Activated CD4-positive, alpha-beta T cell treated with anti-CD3 and anti-CD28 coated beads, Interleukin-2, amount 10 ng/mL, durations not matched to agents 24 days and 14 days (primary cell): ENCODE measurements at regions not wholly inside any gene's neighbourhood (a gene's known extent, or its start where the extent isn't known, plus 50 kb on each side); places are given as distances from the start of the nearest gene placed in this dataset.
A peak's percentile ranks its signal among the peaks of the same experiment; 100 is the strongest.

Experiments
- DNase-seq: peaks from one replicate; pipeline ENCODE4 v3.0.0; 2022
- H3K27ac Mint-ChIP-seq: one replicate; pipeline ENCODE4 v1.8.0; 2022; ENCODE audit warnings: mild to moderate bottlenecking, mixed read lengths
- H3K27me3 Mint-ChIP-seq: one replicate; pipeline ENCODE4 v1.8.0; 2022; ENCODE audit warnings: mixed read lengths
- H3K36me3 Mint-ChIP-seq: one replicate; pipeline ENCODE4 v1.8.0; 2022; ENCODE audit warnings: low read depth, mild to moderate bottlenecking, mixed read lengths
- H3K4me1 Mint-ChIP-seq: one replicate; pipeline ENCODE4 v1.8.0; 2021; ENCODE audit warnings: mixed read lengths
- H3K4me3 Mint-ChIP-seq: one replicate; pipeline ENCODE4 v1.8.0; 2022; ENCODE audit warnings: mild to moderate bottlenecking, moderate library complexity, mixed read lengths
- H3K9me3 Mint-ChIP-seq: one replicate; pipeline ENCODE4 v1.8.0; 2021; ENCODE audit warnings: mixed read lengths
- intact Hi-C: fragments of 100-400 bp; cut with micrococcal nuclease; formaldehyde crosslinking; loops from one replicate; pipeline ENCODE4 v1.15.1; 2023

- Mint-ChIP-seq H3K4me3 (no peak overlapping the region), H3K27ac (no peak overlapping the region), H3K27me3 (no peaks in the 10 kb centered on the region), H3K4me1 (peaks cover 9% of the 10 kb centered on the region), H3K9me3 (peaks cover 3% of the 10 kb centered on the region), H3K36me3 (no peaks in the 10 kb centered on the region)
- DNase-seq: no peak
- intact Hi-C loops: no loop called here
These were observed 149.5 kb downstream of the RAP2B start for GRCh38 chr3:153311541-153311940.

GRCh38 chr3:153313302-153313965 lies 151.4 kb downstream of the RAP2B start:
- no peaks in the 10 kb centered on the region for H3K27me3 Mint-ChIP-seq
- DNase-seq: no peak
- no peaks in the 10 kb centered on the region for H3K36me3 Mint-ChIP-seq
- intact Hi-C loops: no loop called here
- H3K4me1 Mint-ChIP-seq: peaks cover 9% of the 10 kb centered on the region
- peaks cover 3% of the 10 kb centered on the region for H3K9me3 Mint-ChIP-seq
- H3K27ac Mint-ChIP-seq: no peak overlapping the region
- H3K4me3 Mint-ChIP-seq: no peak overlapping the region

GRCh38 chr3:153314038-153314437 lies 152.0 kb downstream of the RAP2B start:
- no peak for DNase-seq
- Mint-ChIP-seq H3K9me3 (peaks cover 3% of the 10 kb centered on the region), H3K4me3 (no peak overlapping the region), H3K27ac (no peak overlapping the region), H3K4me1 (peaks cover 12% of the 10 kb centered on the region), H3K36me3 (no peaks in the 10 kb centered on the region), H3K27me3 (no peaks in the 10 kb centered on the region)
- intact Hi-C loops: no loop called here

GRCh38 chr3:153315781-153316180 lies 153.8 kb downstream of the RAP2B start:
- no peak for DNase-seq
- no peaks in the 10 kb centered on the region for H3K36me3 Mint-ChIP-seq
- H3K9me3 Mint-ChIP-seq: peaks cover 3% of the 10 kb centered on the region
- H3K4me3 Mint-ChIP-seq: no peak overlapping the region
- intact Hi-C loops: no loop called here
- peaks cover 26% of the 10 kb centered on the region for H3K4me1 Mint-ChIP-seq
- H3K27ac Mint-ChIP-seq: no peak overlapping the region
- no peaks in the 10 kb centered on the region for H3K27me3 Mint-ChIP-seq

GRCh38 chr3:153319705-153320554 lies 157.9 kb downstream of the RAP2B start:
- no peak for DNase-seq
- Mint-ChIP-seq H3K4me3 (peak overlapping the region; percentile 34), H3K4me1 (peaks cover 17% of the 10 kb centered on the region), H3K9me3 (peaks cover 3% of the 10 kb centered on the region), H3K27ac (peak overlapping the region; percentile 52), H3K36me3 (no peaks in the 10 kb centered on the region), H3K27me3 (no peaks in the 10 kb centered on the region)
- intact Hi-C loops: loop anchor here (10.0 kb wide), 1 partner anchor 305 kb away; no protein-coding TSS in a partner anchor

GRCh38 chr3:153320585-153321128 lies 158.6 kb downstream of the RAP2B start:
- intact Hi-C loops: loop anchor here (10.0 kb wide), 1 partner anchor 304 kb away; no protein-coding TSS in a partner anchor
- Mint-ChIP-seq H3K36me3 (no peaks in the 10 kb centered on the region), H3K4me3 (no peak overlapping the region), H3K27ac (no peak overlapping the region), H3K27me3 (no peaks in the 10 kb centered on the region), H3K9me3 (no peaks in the 10 kb centered on the region), H3K4me1 (peaks cover 17% of the 10 kb centered on the region)
- no peak for DNase-seq

GRCh38 chr3:153328690-153329089 lies 166.7 kb downstream of the RAP2B start:
- Mint-ChIP-seq H3K4me3 (no peak overlapping the region), H3K27me3 (no peaks in the 10 kb centered on the region)
- intact Hi-C loops: loop anchor here (10.0 kb wide), 1 partner anchor 296 kb away; no protein-coding TSS in a partner anchor

GRCh38 chr3:153330901-153331300 lies 168.9 kb downstream of the RAP2B start:
- Mint-ChIP-seq H3K27me3 (no peaks in the 10 kb centered on the region), H3K4me1 (peaks cover 3% of the 10 kb centered on the region), H3K9me3 (peaks cover 3% of the 10 kb centered on the region), H3K27ac (no peak overlapping the region), H3K4me3 (no peak overlapping the region), H3K36me3 (no peaks in the 10 kb centered on the region)
- intact Hi-C loops: no loop called here
- no peak for DNase-seq

More at GRCh38 chr3:153328690-153329089, 166.7 kb downstream of the RAP2B start:
- no peak for DNase-seq
- H3K9me3 Mint-ChIP-seq: peaks cover 3% of the 10 kb centered on the region
- no peaks in the 10 kb centered on the region for H3K36me3 Mint-ChIP-seq
- H3K27ac Mint-ChIP-seq: no peak overlapping the region
- peaks cover 3% of the 10 kb centered on the region for H3K4me1 Mint-ChIP-seq

- intact Hi-C loops: no loop called here
- H3K9me3 Mint-ChIP-seq: no peaks in the 10 kb centered on the region
- H3K4me3 Mint-ChIP-seq: no peak overlapping the region
- no peak for DNase-seq
- H3K27me3 Mint-ChIP-seq: no peaks in the 10 kb centered on the region
- H3K27ac Mint-ChIP-seq: no peak overlapping the region
- H3K4me1 Mint-ChIP-seq: peaks cover 3% of the 10 kb centered on the region
- H3K36me3 Mint-ChIP-seq: no peaks in the 10 kb centered on the region
These were observed 169.7 kb downstream of the RAP2B start for GRCh38 chr3:153331676-153332075.

- intact Hi-C loops: no loop called here
- no peaks in the 10 kb centered on the region for H3K36me3 Mint-ChIP-seq
- no peak overlapping the region for H3K4me3 Mint-ChIP-seq
- H3K4me1 Mint-ChIP-seq: peaks cover 7% of the 10 kb centered on the region
- no peaks in the 10 kb centered on the region for H3K9me3 Mint-ChIP-seq
- no peak overlapping the region for H3K27ac Mint-ChIP-seq
- DNase-seq: no peak
- no peaks in the 10 kb centered on the region for H3K27me3 Mint-ChIP-seq
These were observed 172.5 kb downstream of the RAP2B start for GRCh38 chr3:153334558-153334957.

- Mint-ChIP-seq H3K27me3 (no peaks in the 10 kb centered on the region), H3K9me3 (peaks cover 7% of the 10 kb centered on the region), H3K36me3 (no peaks in the 10 kb centered on the region), H3K4me1 (peaks cover 7% of the 10 kb centered on the region), H3K4me3 (no peak overlapping the region), H3K27ac (no peak overlapping the region)
- DNase-seq: no peak
- intact Hi-C loops: no loop called here
These were observed 175.3 kb downstream of the RAP2B start for GRCh38 chr3:153337369-153337768.

- H3K27me3 Mint-ChIP-seq: no peaks in the 10 kb centered on the region
- no peak overlapping the region for H3K27ac Mint-ChIP-seq
- no peak overlapping the region for H3K4me3 Mint-ChIP-seq
- H3K4me1 Mint-ChIP-seq: peaks cover 4% of the 10 kb centered on the region
- DNase-seq: no peak
- intact Hi-C loops: no loop called here
- no peaks in the 10 kb centered on the region for H3K36me3 Mint-ChIP-seq
- H3K9me3 Mint-ChIP-seq: peaks cover 7% of the 10 kb centered on the region
These were observed 176.5 kb downstream of the RAP2B start for GRCh38 chr3:153338487-153338886.

GRCh38 chr3:153339065-153339464 lies 177.0 kb downstream of the RAP2B start:
- intact Hi-C loops: no loop called here
- Mint-ChIP-seq H3K4me3 (no peak overlapping the region), H3K36me3 (no peaks in the 10 kb centered on the region)

More at GRCh38 chr3:153339065-153339464, 177.0 kb downstream of the RAP2B start:
- no peak overlapping the region for H3K27ac Mint-ChIP-seq
- no peaks in the 10 kb centered on the region for H3K27me3 Mint-ChIP-seq
- DNase-seq: no peak
- H3K9me3 Mint-ChIP-seq: peaks cover 7% of the 10 kb centered on the region
- peaks cover 4% of the 10 kb centered on the region for H3K4me1 Mint-ChIP-seq
